CD4-positive, alpha-beta T cell (primary cell): ENCODE measurements at regions not wholly inside any gene's neighbourhood (a gene's known extent, or its start where the extent isn't known, plus 50 kb on each side); places are given as distances from the start of the nearest gene placed in this dataset.

Experiments
- ATAC-seq: fragments of 200-7000 bp; cut with Tn5 transposase; one replicate; pipeline ENCODE4 v1.10.0; 2022; ENCODE audit warnings: mild to moderate bottlenecking; ENCODE audit not compliant: poor library complexity
- CTCF ChIA-PET: fragments of 350-600 bp; sonication (Branson Sonifier 250); formaldehyde crosslinking; loops from one replicate; lab custom pipeline; 2021; ENCODE audit warnings: antibody characterized with exemption, inconsistent platforms; lab: Charles Lee
- POLR2A ChIA-PET: fragments of 350-600 bp; sonication (Branson Sonifier 250); formaldehyde crosslinking; loops from one replicate; lab custom pipeline; 2021; ENCODE audit warnings: antibody characterized with exemption, inconsistent platforms; lab: Charles Lee
- DNase-seq, 14 experiments: peaks; one replicate each; pipeline ENCODE4 v3.0.0-alpha.2; 2013 to 2020; ENCODE audit warnings: mixed read lengths in 2 of 14
- H3K27ac ChIP-seq, 2 donors: one replicate each; pipeline versions ENCODE4 v1.5.1 to v1.7.0; 2013; ENCODE audit warnings: low read length in 2 of 2, low read depth in 1 of 2, mild to moderate bottlenecking in 1 of 2
- H3K27me3 ChIP-seq, 2 experiments: 1 replicate in 1 of 2; 2 replicates in 1 of 2; pipeline versions ENCODE4 v1.6.1 to v1.7.0; 2013; ENCODE audit warnings: low read length in 2 of 2, control low read depth in 1 of 2, mild to moderate bottlenecking in 1 of 2, moderate library complexity in 1 of 2; ENCODE audit not compliant: insufficient read depth in 2 of 2, control insufficient read depth in 1 of 2
- H3K36me3 ChIP-seq: one replicate; pipeline ENCODE4 v1.6.1; 2013; ENCODE audit warnings: low read length, control low read depth; ENCODE audit not compliant: insufficient read depth
- H3K4me1 ChIP-seq: one replicate; pipeline ENCODE4 v1.6.1; 2013; ENCODE audit warnings: low read length, control low read depth; ENCODE audit not compliant: insufficient read depth
- H3K4me3 ChIP-seq: one replicate; pipeline ENCODE4 v1.5.1; 2013; ENCODE audit warnings: mild to moderate bottlenecking, low read length, moderate library complexity
- H3K9me3 ChIP-seq, 2 experiments: 1 replicate in 1 of 2; 2 replicates in 1 of 2; pipeline versions ENCODE4 v1.6.1 to v1.7.0; 2013; ENCODE audit warnings: low read length in 2 of 2, mild to moderate bottlenecking in 2 of 2, control low read depth in 1 of 2, moderate library complexity in 1 of 2; ENCODE audit not compliant: control insufficient read depth in 1 of 2, insufficient read depth in 1 of 2
- H3K27ac Mint-ChIP-seq: one replicate; pipeline ENCODE4 v1.8.0; 2020; ENCODE audit warnings: mixed read lengths
- H3K27me3 Mint-ChIP-seq: one replicate; pipeline ENCODE4 v1.8.0; 2021; ENCODE audit warnings: mixed read lengths
- H3K36me3 Mint-ChIP-seq: one replicate; pipeline ENCODE4 v1.8.0; 2021; ENCODE audit warnings: low read depth, mixed read lengths
- H3K4me1 Mint-ChIP-seq: one replicate; pipeline ENCODE4 v1.8.0; 2021; ENCODE audit warnings: low read depth, mixed read lengths
- H3K4me3 Mint-ChIP-seq: one replicate; pipeline ENCODE4 v1.8.0; 2020; ENCODE audit warnings: mild to moderate bottlenecking, mixed read lengths
- H3K9me3 Mint-ChIP-seq: one replicate; pipeline ENCODE4 v1.8.0; 2020; ENCODE audit warnings: mixed read lengths
- intact Hi-C, 2 experiments: fragments of 100-400 bp; cut with DNase I in 1 of 2; cut with micrococcal nuclease in 1 of 2; formaldehyde crosslinking; loops; one replicate each; pipeline versions ENCODE4 v1.15.1 to v1.9.0; 2023 to 2025; cut with DNase I, micrococcal nuclease
- TF ChIP-seq, protein P1 (sequence below): fragments of 200-600 bp; IDR thresholded peaks from one replicate; pipeline ENCODE4 v1.8.0; 2022; ENCODE audit warnings: antibody characterized with exemption, mild to moderate bottlenecking

DNA sequence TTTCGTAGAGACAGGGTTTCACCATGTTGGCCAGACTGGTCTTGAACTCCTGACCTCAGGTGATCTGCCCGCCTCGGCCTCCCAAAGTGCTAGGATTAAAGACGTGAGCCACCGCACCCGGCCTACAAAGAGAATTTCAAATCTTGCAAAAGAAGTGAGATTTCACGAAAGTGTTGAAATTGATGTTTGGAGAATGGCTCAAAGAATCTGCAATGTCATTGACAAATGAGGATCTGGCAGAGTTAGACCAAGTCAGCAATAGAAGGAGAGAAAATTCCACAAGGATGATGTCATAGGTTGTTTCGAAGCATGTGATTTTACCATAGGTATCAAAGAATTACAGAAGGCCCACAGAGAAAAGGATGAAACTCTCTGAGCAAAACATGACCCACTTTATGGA lies 71.7 kb downstream of the LYZL2 start:
- Mint-ChIP-seq H3K4me3 (no peak overlapping the region), H3K27ac (no peak overlapping the region), H3K4me1 (peaks cover 4% of the 10 kb centered on the region), H3K9me3 (no peaks in the 10 kb centered on the region), H3K27me3 (peaks cover 2% of the 10 kb centered on the region), H3K36me3 (no peaks in the 10 kb centered on the region)
- POLR2A ChIA-PET = no interaction called here
- H3K27ac ChIP-seq = no peak overlapping the region
- CTCF ChIA-PET = no interaction called here
- H3K27me3 ChIP-seq = peaks cover 0 to 1% of the 10 kb centered on the region in 2 experiments
- TF ChIP-seq, protein P1, sequence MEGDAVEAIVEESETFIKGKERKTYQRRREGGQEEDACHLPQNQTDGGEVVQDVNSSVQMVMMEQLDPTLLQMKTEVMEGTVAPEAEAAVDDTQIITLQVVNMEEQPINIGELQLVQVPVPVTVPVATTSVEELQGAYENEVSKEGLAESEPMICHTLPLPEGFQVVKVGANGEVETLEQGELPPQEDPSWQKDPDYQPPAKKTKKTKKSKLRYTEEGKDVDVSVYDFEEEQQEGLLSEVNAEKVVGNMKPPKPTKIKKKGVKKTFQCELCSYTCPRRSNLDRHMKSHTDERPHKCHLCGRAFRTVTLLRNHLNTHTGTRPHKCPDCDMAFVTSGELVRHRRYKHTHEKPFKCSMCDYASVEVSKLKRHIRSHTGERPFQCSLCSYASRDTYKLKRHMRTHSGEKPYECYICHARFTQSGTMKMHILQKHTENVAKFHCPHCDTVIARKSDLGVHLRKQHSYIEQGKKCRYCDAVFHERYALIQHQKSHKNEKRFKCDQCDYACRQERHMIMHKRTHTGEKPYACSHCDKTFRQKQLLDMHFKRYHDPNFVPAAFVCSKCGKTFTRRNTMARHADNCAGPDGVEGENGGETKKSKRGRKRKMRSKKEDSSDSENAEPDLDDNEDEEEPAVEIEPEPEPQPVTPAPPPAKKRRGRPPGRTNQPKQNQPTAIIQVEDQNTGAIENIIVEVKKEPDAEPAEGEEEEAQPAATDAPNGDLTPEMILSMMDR = no peak
- H3K36me3 ChIP-seq = no peaks in the 10 kb centered on the region
- no peak overlapping the region for H3K4me3 ChIP-seq
- H3K9me3 ChIP-seq = peaks cover 0 to 5% of the 10 kb centered on the region in 2 experiments
- H3K4me1 ChIP-seq = no peaks in the 10 kb centered on the region
- DNase-seq = peak in 2 of 14 experiments; percentile 49 to 56
- no peak for ATAC-seq
- intact Hi-C loops = no loop called here

DNA sequence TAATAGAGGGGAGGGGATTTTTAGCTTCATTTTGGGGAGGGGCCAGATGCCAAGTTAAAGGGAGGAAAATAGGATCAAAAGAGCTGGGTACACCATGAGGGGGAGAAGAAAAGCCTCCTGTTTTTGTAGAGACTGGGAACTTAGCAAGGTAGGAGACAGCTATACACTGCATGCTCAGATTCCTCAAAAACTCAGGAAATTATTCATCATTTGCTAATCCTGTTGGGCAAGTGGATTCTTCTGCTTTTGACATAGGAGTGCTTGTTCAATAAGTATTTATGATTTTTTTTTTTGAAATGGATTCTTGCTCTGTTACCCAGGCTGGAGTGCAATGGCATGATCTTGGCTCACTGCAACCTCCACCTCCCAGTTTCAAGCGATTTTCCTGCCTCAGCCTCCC lies 73.4 kb downstream of the LYZL2 start:
- Mint-ChIP-seq H3K4me1 (peaks cover 4% of the 10 kb centered on the region), H3K27ac (no peak overlapping the region), H3K27me3 (no peaks in the 10 kb centered on the region), H3K9me3 (no peaks in the 10 kb centered on the region), H3K36me3 (no peaks in the 10 kb centered on the region), H3K4me3 (no peak overlapping the region)
- Histone ChIP-seq H3K36me3 (no peaks in the 10 kb centered on the region), H3K27ac (no peak overlapping the region), H3K4me1 (no peaks in the 10 kb centered on the region), H3K4me3 (no peak overlapping the region), H3K9me3 (no peaks in the 10 kb centered on the region), H3K27me3 (no peaks in the 10 kb centered on the region)
- ATAC-seq (no peak), DNase-seq (peak in 1 of 14 experiments; percentile 33)
- intact Hi-C loops = no loop called here
- ChIA-PET CTCF (no interaction called here), POLR2A (no interaction called here)
- TF ChIP-seq, protein P1 = no peak

DNA sequence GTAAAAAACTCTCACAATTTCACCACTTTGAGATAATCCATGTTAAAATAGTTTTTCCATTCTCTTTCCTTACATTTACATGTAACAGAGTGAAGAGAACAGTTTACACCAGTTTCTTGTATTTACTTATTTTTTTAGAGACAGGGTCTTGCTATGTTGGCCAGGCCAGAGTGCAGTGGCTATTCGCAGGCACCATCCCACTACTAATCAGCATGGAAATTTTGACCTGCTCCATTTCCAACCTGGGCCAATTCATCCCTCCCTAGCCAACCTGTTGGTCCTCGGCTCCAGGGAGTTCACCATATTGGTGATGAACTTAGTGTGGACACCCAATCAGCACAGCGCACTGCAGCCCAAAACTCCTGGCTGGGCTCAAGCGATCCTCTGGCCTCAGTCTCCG lies 74.1 kb downstream of the LYZL2 start:
- TF ChIP-seq, protein P1 = no peak
- ATAC-seq = no peak
- ChIA-PET CTCF (no interaction called here), POLR2A (no interaction called here)
- Mint-ChIP-seq H3K36me3 (no peaks in the 10 kb centered on the region), H3K9me3 (no peaks in the 10 kb centered on the region), H3K4me1 (peaks cover 4% of the 10 kb centered on the region), H3K4me3 (no peak overlapping the region), H3K27ac (no peak overlapping the region), H3K27me3 (no peaks in the 10 kb centered on the region)
- no peaks in the 10 kb centered on the region for H3K27me3 ChIP-seq
- no peak overlapping the region for H3K4me3 ChIP-seq
- DNase-seq = no peak
- no peaks in the 10 kb centered on the region for H3K36me3 ChIP-seq
- intact Hi-C loops = no loop called here
- no peak overlapping the region for H3K27ac ChIP-seq
- no peaks in the 10 kb centered on the region for H3K9me3 ChIP-seq
- H3K4me1 ChIP-seq = no peaks in the 10 kb centered on the region
